Myocyte (in vitro differentiated cells): ENCODE measurements at regions not wholly inside any gene's neighbourhood (a gene's known extent, or its start where the extent isn't known, plus 50 kb on each side); places are given as distances from the start of the nearest gene placed in this dataset.

Experiments
- DNase-seq: peaks from one replicate; pipeline ENCODE4 v3.0.0-alpha.2; 2012; ENCODE audit warnings: low read depth

DNA sequence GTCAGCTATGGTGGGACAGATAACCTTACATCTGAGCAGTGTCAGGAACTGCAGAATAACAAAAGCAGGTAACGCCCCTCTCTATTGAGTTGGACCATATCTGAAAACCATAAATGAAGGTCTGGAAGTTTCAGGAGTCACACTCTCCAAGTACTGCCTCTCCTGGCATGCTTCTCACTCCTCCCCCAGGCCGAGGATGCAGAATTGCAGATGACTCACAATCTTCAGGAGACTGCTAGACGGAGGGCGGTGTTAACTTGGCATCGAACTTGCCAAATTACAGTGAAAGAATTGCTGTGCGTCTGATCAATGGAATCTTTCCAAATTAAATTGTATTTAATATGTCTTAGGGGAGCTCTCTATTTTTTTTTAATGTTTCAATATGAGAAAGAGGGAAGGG lies 67.1 kb upstream of the TRIM2 start:
- no peak for DNase-seq

DNA sequence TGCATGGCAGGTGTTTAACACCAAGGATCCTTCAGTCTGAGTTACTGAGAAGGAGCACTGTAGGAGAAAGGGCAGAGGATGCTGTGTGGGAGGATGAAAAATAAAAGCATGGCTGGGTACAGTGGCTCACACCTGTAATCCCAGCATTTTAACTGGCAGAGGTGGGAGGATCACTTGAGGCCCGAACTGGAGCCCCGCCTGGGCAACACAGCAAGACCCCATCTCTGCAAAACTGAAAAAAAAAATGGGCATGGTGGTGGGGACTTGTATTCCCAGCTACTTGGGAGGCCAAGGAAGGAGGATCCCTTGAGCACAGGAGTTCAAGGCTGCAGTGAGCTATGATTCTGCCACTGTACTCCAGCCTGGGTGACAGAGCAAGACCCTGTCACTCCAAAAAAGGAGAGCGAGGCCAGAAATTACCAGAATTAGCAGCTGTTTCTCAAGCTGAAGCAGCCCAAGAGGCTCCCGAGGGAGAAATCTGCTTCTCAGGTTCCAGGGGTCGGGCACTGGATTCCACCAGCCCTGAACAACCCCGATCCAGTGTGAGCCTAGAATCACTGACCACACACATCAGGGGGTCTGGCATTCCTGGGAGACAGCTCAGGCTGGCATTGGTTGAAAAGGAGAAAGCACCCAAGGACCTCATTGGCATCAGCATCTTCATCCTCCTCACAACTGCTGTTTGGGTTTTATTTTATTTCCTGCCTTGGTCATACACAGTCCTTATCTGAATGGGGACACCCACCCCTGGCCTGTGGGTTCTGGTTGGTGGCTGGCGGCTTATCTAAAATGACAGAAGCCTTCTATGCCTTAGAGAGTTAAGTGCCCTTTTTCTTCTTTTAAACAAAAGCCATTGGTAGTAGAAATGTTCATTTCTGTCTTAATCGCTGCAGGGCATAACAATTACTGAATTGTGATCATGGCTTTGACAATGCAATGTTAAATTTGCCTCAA lies 66.3 kb upstream of the TRIM2 start:
- no peak for DNase-seq

DNA sequence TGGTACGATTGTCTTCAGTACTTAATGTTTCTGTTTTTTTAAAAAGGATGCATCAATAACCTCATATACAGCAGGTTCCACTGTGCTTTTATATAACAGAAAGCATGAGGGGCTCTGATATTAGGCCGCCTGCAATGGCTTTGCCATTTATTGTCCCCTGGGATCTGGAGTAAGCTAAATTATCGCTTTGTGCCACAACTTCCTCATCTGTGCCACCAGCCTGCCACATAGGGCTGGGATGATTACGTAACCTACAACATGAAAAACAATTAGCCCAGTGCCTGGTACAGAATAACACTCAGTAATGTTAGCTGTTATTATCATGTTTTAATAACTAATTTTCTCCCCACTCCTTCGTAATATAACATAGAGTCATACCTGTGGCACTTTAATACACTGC lies 65.5 kb upstream of the TRIM2 start:
- no peak for DNase-seq

DNA sequence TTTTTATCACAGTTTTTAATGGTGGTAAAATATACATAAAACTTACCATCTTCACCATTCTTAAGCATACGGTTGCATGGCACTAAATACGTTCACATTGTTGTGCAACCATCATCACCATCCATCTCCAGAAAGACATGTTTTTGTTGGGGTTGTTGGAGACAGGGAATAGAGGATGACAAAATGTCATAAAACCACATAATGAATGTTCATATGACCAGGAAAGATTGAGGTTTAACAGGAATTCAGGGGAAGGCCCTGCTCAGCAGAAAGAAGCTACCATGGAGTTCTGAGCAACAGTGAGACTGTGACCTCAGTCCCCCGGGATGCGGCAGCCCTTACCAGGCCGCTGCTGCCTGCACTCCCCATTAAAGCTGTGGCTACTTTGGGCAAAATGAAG lies 63.9 kb upstream of the TRIM2 start:
- DNase-seq: peak; percentile 42

DNA sequence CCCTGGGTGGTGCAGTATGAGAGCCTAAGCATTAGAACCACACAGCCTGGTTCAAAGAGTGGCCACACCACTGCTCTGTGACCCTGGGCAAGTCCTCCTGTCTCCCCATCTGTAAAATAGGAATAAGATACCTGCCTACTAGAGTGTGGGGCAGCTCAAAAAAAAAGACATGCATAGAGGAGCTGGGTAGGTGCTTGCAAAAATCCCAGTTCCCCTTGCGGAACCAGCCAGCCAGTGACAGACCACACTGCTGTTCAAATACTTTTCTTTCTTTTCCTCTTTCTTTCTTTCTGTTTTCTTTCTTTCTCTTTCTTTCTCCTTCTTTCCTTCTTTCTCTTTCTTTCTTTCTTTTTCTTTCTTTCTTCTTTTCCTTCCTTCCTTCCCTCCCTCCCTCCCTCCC lies 63.0 kb upstream of the TRIM2 start:
- no peak for DNase-seq

DNA sequence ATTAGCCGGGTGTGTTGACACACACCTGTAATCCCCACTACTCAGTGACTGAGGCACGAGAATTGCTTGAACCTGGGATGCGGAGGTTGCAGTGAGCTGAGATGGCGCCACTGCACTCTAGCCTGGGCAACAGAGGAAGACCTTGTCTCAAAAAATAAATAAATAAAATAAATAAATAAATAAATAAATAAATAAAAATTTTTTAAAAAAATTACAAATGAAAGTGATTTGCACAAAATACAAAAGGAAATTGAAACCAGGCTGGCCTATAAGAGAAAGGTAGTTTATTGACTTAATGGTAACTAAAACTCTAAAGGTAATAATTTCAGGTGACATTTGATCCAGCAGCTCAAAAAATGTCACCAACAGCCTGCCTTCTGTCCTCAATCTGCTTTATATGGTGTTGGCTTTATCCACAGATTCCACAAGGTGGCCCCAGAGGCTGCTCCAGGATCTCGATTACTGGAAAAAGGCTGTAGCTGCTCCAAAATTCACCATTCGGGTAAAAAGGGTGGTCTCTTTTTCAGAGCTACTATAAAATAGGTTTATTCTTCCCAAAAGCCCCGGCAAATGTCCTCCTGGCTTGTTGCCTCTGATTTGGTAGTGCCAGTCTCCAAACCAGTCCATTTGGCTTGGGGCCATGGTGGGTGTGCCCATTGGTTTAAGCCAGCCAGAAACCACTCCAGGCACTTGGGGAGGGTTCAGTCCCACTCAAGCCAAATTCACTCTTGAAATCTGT lies 61.4 kb upstream of the TRIM2 start:
- DNase-seq: peak; percentile 77

DNA sequence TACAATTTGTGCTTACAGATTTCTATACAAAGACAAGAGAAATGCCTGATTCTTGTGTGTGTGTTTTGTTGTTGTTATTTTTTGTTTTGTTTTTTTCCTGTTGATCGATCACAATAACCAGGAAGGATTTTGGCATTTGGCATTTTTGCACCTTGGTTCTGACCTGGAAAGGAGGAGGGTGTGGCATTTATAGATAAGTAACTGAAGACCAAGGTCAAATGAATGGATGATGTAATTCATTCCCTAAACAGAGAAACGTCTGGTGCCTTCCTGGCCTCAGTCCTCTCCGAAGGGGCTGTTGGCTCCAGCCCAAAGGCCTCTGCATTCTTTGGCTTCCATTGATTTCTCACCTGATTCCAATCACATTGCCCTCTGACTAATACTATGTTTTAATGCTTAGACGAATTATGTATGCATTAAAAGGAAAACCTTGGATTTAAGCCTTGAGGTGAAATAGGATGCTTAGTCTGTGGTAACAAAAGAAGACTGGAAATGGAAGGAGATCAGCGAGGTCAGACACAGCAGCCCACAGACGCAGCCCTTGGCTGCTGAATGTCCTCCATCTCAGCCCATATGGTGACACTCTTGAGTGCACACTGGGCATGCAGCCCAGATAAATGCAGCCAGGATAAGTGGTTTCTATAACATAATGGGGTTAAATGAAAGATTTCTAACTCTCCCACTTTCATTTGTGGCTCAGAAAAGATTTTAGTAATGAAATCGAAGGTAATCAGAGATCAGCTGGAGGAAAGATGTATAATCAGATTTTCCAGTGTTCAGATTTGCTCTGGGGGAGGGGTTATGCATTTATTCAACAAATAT lies 60.5 kb upstream of the TRIM2 start:
- DNase-seq: no peak

DNA sequence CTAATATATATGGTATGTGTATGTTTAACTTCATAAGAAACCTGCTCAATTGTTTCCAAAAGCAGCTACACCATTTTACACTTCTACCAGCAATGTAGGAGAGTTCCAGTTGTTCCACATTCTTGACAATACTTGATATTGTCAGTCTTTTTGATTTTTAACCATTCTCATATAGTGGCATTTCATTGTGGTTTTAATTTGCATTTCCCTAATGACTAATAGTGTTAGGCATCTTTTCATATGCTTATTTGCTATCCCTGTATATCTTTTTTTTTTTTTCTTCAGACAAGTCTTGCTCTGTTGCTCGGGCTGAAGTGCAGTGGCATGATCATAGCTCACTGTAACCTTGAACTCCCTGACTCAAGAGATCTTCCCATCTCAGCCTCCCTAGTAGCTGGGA lies 58.2 kb upstream of the TRIM2 start:
- no peak for DNase-seq

DNA sequence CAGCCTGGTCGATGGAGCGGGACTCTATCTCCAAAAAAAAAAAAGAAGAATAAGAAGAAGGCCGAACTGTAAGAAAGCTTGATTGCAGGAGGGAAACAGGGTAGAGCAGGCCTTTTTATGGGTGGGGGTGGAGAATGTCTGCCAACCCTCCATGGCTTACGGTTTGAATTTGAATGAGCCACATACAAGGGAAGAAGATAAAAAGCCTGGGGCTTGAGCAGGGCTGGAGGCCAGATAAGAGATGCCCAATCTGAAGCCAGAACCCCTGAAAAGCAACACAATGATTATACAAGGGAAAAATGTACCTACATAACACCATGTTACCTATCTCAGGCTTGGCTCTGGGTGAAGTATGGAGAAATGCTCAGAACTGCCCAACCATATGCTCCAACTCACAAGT lies 57.3 kb upstream of the TRIM2 start:
- DNase-seq: no peak

DNA sequence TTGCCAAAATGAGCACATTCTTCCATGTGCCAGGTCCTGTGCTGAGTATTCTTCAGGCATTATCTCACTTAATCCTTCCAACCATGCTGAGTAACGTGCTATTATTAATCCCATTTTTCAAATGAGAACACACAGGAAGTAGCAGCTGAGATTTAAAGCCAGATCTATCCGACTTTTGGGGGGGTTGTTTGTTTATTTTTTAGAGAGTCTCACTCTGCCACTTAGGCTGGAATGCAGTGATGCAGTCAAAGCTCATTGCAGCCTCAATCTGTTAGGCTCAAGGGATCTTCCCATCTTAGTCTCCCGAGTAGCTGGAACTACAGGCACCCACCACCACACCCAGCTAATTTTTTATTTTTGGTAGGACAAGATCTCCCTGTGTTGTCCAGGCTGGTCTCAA lies 55.5 kb upstream of the TRIM2 start:
- no peak for DNase-seq

DNA sequence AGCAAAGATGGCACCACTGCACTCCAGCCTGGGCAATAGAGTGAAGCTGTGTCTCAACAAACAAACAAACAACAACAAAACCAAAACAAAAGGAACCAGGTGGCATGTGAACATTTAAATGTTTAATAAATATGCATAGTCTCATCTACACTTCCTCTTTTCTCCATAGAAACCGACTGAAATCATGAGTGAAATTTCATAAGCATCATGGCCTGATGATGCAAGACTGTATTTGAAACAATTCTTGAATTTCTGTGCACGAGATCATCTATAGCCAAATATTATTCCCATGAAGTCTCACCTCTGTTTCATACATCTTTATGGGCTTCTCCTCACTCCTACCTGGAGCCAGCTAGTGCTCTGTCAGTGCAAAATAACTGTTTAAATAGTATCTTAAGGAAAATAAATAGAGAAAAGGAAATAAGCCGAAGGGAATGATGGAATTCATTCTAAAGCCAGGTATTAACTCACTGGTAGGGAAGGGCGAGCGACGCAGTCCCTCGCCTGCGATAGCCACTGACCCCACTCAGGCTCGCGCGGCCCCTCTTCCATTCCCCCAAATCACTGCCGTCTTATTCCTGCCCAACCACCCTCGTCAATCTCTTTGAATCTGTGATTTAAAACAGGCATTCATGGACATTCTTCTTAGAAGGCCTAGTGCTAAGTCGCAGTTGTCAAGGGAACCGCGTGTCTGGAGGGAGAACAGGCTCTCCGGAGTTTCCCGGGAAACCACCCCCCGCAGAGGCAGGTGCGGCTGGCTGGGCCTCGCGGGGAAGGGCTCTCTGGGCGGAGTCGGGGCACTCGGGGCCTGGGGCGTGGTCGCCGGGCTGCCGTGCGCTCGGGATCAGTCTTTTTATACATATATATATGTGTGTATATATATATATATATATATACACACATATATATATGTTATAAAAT lies 52.4 kb upstream of the TRIM2 start:
- DNase-seq: peak; percentile 52

DNA sequence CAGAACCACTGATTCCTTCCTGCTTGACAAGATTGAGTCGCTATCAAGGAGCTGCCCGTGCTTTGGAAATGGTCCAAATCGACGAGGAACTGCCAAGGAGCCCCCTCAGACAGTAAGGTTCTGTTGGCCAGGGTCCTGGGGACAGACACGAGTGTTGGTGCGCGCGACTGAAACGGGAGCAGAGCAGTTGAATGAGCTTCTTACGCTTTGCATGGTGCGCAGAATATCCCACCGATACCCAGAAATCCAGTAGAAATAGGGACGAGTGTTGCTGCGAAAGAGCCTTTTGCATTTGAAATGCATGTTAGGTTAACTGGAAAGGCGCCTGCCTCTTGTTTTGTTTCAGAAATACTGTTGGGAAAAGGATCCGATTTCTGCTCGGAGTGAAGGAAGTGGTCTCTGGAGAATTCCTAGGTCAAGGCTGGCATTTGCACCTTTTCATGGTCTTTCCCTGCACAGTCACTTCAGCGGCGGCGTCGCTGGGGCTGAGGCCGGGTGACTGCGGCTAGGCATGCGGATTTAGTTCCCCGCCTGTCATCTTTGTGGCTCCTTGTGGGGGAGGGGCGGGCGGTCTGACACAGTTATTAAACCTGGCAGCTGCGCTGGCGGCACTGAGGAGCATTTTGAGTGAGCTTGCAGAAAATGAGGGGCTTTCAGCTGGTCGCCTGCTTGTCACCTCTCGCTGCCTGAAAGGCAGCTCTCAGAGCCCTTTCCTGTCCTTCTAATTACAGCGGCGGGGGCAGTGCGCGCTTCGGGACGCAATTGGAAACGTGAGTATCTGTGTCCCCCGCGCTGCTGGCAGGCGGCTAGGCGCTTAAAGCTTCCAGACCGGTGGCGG lies 51.5 kb upstream of the TRIM2 start:
- DNase-seq: peak; percentile 72

DNA sequence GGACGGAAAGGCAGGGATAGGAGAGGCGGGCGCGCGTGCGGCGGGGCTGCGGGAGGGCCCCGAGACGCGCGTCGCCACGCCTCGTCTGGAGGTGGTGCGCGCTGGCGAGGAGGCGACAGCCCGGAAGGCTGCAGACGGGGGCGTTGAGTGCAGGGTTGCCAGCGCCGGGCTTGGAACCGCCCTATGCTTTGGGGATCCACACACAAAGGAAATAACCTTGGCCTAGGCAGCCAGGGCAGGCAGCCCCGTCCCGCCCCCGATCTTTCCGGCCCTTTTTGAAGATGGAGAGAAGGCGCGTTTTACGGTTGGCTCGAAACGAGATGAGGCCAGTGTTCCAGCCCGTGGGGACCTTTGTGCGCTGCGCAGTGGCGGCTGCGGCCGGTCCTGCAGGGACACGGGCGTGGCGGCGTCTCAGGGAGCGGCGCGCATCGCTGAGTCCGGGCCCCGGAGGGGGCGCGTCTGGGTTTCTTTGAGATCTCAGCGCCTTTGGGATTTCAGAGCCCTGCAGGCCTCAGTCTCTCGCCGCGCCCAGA lies 50.8 kb upstream of the TRIM2 start:
- DNase-seq: peak; percentile 32

DNA sequence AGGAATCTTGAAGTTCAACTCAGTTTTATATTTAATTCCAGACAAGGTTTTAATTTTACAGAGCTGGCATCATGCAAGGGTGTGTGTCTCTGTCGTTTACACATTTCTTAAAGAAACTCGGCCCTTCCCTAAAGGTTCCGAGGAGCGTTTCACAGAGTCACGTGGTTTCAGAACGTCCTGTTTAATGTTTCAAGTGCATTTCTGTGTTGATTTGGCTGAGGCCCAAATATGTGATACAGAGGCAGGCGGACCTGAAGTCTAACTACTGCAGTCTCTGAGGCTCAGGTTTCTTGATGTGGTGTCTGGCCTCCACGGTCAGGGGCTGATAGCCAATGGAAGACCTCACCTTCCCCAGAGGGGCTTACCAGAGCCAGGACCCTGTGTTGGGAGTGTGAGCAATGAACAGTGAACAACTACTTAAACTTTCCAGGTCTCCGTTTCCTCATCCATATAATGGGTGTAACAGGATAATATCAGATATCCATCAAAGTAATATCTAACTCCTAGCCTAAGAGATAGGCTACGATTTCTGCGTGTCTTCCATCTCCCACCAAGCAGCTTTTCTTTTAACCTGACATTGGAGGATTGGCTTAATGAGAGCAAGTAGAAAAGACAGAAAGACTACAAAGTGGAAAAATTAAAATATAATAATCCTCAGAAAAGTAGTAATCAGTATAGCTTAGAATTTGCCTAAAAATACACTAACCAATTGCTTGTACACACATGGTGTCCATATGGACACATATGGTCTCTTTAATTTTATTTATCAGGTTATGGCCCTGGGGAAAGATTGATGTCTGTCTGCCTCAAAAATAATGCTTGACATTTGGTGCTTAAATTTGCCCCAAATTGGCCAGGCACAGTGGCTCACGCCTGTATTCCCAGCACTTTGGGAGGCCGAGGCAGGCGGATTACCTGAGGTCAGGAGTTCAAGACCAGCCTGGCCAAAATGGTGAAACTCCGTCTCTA lies 50.0 kb upstream of the TRIM2 start:
- no peak for DNase-seq
